ENCODE measurements at regions not wholly inside any gene's neighbourhood (a gene's known extent, or its start where the extent isn't known, plus 50 kb on each side); places are given as distances from the start of the nearest gene placed in this dataset.
"Not testable (repeated sequence)": the region's sequence is repeated elsewhere in the genome, so short reads cannot be mapped to it uniquely, and the experiment has no call there.

DNA sequence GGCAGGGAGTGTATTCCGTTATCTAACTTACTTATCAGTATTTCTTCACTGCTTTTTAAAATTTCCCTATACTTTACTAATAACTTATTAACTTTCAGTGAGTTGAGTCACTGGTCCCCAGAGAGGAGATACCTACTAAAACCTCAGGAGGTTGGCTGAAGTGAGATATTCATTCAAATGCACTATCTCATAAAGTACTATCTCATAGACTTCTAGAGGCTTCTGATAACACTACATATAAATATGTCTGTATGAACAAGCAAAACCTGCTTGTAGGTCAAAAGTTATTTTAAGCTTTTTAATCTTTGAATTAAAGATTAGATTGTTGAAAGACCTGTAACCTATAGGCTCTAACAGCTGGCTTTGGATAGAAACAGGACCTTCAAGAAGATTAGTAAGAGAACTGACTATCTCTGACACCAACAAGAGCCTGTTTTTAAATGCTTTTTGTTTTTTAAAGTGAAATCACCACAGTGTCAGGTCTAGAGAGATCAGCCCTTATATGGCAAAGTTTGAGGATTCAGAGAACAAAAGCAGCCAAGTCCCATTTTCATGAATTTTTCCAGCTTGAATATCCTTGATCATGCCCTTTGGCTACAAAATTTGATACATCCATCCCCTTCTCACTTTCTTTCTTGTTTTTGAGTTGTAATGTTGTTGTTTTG is 242.2 kb downstream of the ARL4A start:
- no peak for DNase-seq
- H3K9me3 ChIP-seq: no peaks in the 10 kb centered on the region
- no peaks in the 10 kb centered on the region for H3K36me3 ChIP-seq
- H3K27me3 ChIP-seq: no peaks in the 10 kb centered on the region
- H3K4me3 ChIP-seq: no peak overlapping the region

DNA sequence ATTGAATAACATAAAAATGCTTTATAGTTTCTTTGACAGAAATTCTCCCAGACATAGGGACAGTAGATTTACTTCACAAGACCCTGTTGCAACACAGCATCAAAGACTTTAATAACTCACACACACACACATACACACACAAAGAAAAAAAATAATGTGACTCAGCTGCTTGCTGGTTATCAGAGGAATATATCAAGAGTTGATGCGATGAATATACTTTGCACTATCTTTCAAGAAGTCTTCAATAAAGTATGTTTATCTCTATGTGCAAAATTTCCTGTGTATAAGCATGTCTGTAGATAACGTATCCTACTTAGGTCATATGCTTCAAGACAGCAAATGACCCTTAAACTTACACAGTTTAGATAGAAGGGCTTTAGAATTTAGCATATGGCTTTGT is 243.1 kb downstream of the ARL4A start:
- no peak overlapping the region for H3K4me3 ChIP-seq
- no peaks in the 10 kb centered on the region for H3K36me3 ChIP-seq
- no peak for DNase-seq
- no peaks in the 10 kb centered on the region for H3K27me3 ChIP-seq
- no peaks in the 10 kb centered on the region for H3K9me3 ChIP-seq

DNA sequence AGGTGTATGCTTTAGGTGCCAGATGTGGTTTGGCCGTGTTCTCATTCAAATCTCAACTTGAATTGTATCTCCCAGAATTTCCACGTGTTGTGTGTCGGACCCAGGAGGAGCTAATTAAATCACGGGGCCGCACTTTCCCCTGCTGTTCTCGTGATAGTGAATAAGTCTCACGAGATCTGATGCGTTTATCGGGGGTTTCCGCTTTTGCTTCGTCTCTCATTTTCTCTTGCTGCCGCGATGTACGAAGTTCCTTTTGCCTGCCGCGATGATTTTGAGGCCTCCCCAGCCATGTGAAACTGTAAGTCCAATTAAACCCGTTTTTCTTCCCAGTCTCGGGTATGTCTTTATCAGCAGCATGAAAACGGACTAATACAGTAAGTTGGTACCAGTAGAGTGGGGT is 244.0 kb downstream of the ARL4A start:
- H3K4me3 ChIP-seq, H3K27me3 ChIP-seq, H3K36me3 ChIP-seq, H3K9me3 ChIP-seq, DNase-seq: not testable (repeated sequence)

DNA sequence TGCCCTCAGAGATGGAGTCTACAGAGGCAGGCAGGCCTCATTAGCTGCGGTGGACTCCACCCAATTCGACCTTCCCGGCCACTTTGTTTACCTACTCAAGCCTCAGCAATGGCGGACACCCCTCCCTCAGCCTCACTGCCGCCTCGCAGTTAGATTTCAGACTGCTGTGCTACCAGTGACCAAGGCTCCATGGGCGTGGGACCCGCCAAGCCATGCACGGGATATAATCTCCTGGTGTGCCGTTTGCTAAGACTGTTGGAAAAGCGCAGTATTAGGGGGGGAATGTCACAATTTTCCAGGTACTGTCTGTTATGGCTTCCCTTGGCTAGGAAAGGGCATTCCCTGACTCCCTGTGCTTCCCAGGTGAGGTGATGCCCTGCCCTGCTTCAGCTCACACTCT is 252.3 kb downstream of the ARL4A start:
- Histone ChIP-seq H3K9me3 (peaks cover 4% of the 10 kb centered on the region; the same call in 1 of the 2 replicates), H3K4me3 (no peak overlapping the region), H3K36me3 (no peaks in the 10 kb centered on the region), H3K27me3 (no peaks in the 10 kb centered on the region)
- no peak for DNase-seq

DNA sequence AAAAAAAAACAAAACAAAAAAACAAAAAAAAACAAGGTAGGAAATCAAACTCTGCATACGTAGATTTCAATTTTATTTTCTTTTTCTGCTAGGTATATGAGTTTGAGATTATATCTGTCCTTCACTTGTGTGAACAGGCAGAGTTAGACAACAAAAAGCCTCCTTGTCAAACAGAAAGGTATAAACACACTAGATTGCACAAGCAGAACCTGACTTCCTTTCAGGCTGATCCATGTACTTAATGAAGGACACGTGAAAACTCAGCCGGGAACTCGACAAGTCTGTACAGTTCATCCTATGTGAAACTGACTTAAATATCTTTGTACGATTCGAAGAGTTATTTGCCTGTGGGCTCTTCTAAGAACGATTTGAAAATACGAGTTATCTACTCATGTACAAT is 254.1 kb downstream of the ARL4A start:
- Histone ChIP-seq H3K36me3 (no peaks in the 10 kb centered on the region), H3K4me3 (no peak overlapping the region), H3K27me3 (no peaks in the 10 kb centered on the region), H3K9me3 (peaks cover 4% of the 10 kb centered on the region; the same call in 1 of the 2 replicates)
- DNase-seq: no peak

DNA sequence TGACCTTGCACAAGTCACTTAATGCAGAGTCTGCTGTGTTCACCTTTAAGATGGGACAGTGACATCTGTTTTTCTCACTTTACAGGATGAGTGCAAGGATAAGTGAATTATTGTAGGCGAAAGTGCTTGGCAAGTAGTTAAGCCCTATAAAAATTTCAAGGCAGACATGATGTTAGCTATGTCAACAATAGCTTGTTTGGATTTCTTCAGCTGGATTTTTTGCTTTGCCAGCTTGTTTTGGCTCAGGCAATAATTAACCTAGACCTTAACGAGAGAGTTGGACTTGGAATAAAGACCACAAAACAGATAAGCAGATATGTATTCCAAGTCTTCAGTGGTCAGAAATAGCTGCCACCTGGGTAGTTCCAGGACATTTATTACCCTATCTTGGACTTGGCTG is 255.2 kb downstream of the ARL4A start:
- peaks cover 4% of the 10 kb centered on the region; the same call in 1 of the 2 replicates for H3K9me3 ChIP-seq
- no peaks in the 10 kb centered on the region for H3K36me3 ChIP-seq
- no peak for DNase-seq
- no peak overlapping the region for H3K4me3 ChIP-seq
- no peaks in the 10 kb centered on the region for H3K27me3 ChIP-seq

DNA sequence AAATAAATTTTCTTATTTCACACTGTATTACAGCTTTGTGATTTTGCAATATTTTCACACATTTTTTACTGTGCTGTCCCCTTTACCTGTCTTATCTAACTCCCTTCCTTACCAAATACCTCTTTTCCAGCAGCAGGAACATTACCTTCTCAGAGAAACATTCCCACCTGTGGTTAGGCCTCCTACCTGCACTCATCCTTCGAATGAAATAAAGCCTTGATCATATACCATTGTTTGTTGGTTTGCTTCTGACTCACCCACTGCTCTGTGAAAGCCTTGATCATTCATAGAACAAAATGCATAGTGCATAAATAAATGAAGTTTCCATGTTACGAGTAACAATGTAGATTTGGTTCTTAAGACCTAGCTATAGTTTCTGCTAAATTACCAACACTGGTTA is 256.3 kb downstream of the ARL4A start:
- no peak for DNase-seq
- Histone ChIP-seq H3K9me3 (no peaks in the 10 kb centered on the region; the same call in 1 of the 2 replicates), H3K4me3 (no peak overlapping the region), H3K27me3 (no peaks in the 10 kb centered on the region), H3K36me3 (no peaks in the 10 kb centered on the region)

DNA sequence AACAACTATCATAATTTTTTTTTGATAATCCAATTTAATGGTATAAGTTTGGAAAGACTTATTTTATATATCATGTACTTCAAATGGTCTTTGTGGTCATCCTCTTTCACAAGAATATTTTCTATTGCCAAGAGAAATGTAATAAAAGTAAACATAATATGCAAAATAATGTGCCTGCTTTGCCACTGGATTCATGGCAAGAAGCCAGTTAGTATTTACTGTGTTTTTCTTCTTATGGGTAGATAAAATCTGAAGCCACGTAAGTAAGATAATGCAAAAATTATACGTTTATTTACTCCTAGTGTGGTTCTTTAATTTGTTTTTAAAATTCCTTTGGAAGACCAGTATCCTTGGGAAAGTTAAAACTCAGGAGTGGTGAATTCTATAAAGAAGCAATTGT is 258.5 kb downstream of the ARL4A start:
- H3K9me3 ChIP-seq: peaks cover 4% of the 10 kb centered on the region
- no peak overlapping the region for H3K4me3 ChIP-seq
- H3K36me3 ChIP-seq: no peaks in the 10 kb centered on the region; the same call in 1 of the 2 replicates
- DNase-seq: no peak
- no peaks in the 10 kb centered on the region for H3K27me3 ChIP-seq

DNA sequence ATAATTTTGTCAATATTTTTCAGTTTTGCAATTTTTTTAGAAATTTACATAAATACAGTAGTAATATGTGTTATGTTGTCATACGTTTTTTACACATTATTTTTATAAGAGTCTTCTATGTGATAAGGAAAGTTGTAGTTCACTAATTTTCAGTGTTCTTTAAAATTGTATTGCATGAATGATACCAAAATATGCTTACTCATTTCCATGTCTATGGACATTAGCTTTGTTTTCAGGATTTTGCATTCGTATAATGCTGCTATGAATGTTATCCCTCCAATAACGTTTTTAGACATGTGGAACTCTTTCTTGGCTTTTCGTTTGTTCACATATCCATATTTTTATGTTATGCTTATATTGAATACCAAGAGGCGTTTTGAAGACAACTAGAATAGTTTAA is 260.0 kb downstream of the ARL4A start:
- Histone ChIP-seq H3K4me3 (no peak overlapping the region), H3K27me3 (no peaks in the 10 kb centered on the region), H3K9me3 (peaks cover 8% of the 10 kb centered on the region), H3K36me3 (no peaks in the 10 kb centered on the region; the same call in 1 of the 2 replicates)
- DNase-seq: no peak

DNA sequence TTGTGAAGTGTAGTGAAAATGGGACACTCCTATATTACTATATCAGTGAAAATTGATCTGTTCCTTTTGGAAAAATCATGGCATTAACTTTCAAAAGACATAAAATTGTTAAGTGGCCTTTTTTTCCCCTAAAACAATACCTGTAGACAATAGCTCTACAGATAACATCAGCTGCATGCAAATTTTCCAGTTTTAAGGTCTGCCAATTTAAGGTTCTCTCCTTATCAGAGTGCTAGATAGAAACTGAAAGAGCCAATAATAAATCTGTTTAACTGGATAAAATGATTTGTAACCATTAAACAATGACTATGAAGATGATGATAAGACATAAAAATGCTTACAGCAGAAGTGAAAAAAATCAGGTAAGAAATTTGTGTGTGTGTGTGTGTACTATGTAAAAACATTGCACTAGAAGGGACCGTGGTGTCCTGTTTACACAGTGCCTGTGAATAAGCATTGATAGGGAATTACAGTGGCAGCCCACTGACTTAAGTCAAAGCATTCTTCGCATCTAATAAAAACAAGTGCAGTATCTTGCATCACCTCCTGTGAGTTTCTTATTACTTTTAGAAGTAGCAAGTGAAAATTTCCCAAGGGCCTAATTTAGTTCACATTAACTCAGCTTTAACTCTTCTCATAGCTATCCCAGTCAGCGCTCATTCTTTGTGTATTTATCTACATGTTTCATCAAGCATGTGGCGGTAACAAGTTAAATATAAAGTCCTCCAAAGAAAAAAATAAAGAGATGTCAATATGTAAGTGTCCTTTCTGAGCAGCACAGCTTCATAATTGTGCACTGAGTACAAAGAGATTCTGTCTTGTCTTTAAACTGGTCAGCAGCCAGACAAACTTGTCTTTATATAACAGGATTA is 261.9 kb downstream of the ARL4A start:
- no peaks in the 10 kb centered on the region; the same call in 1 of the 2 replicates for H3K36me3 ChIP-seq
- no peaks in the 10 kb centered on the region for H3K27me3 ChIP-seq
- peaks cover 8% of the 10 kb centered on the region for H3K9me3 ChIP-seq
- H3K4me3 ChIP-seq: no peak overlapping the region
- no peak for DNase-seq

DNA sequence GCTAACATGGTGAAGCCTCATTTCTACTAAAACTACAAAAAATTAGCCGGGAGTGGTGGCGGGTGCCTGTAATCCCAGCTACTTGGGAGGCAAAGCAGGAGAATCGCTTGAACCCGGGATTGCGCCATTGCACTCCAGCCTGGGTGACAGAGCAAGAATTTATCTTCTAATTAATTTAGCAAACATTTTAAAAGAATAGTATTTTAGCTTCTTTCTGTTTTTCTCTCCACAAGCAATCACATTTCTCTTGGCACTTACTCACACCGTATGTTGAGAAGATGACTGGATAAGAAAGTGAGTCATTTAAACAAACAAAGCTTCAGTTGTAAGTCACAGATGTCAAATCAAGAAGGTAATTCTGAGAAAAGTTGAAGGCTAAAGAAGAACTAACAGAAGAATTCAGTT is 264.0 kb downstream of the ARL4A start:
- H3K4me3 ChIP-seq: no peak overlapping the region
- H3K36me3 ChIP-seq: no peaks in the 10 kb centered on the region; the same call in 1 of the 2 replicates
- H3K27me3 ChIP-seq: no peaks in the 10 kb centered on the region
- DNase-seq: no peak
- peaks cover 8% of the 10 kb centered on the region for H3K9me3 ChIP-seq

DNA sequence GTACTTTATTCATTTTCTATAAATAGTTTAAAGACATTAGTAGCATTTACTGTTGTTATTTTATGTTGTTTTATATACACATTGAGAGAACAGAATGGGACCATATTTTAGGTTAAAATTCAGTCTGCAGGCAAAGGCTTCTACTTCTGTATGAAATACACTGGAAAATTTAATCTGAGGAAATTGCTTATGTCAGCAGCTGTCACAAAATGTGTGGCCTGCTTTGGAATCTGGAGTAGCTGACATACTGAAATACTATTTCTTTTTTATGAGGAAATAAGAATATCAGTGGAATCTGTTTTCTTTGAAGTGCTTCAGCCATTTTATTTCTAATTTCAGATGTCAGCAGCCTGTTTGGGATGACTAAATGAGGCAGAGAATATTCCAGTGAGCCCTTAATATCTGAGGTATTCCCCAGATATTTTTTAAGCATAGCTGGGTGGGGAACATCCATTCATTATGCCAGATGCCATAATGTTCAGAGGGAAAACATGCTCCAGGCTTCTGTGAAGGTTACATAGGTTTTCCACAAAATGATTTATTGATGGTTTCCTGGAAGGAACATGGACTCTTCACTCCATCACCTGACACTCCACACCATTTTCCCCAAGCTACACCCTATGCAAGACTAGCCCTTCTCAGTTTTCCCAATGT is 267.1 kb downstream of the ARL4A start:
- H3K9me3 ChIP-seq: peaks cover 8% of the 10 kb centered on the region
- H3K36me3 ChIP-seq: no peaks in the 10 kb centered on the region; the same call in 1 of the 2 replicates
- H3K4me3 ChIP-seq: no peak overlapping the region
- DNase-seq: no peak
- H3K27me3 ChIP-seq: no peaks in the 10 kb centered on the region

DNA sequence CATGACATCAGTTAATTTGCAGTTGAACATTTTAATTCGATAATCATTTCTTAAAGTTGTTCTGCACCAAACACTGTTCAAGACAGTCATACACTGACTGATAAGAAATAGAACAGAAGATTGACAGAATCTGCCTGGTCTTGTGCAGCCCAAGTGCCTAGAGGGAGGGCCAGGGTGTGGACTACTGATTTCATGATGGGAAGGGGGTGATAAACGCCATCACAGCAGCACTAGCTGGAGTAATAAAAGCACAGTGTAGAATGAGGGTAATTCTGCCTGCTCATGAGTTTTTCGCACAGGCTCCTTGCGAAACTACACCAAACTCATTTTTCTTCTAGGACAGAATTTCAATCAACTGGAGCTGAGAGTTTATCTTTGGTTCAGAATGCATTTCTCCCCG is 270.1 kb downstream of the ARL4A start:
- Histone ChIP-seq H3K9me3 (no peaks in the 10 kb centered on the region), H3K36me3 (no peaks in the 10 kb centered on the region), H3K4me3 (no peak overlapping the region), H3K27me3 (no peaks in the 10 kb centered on the region)
- DNase-seq: no peak

DNA sequence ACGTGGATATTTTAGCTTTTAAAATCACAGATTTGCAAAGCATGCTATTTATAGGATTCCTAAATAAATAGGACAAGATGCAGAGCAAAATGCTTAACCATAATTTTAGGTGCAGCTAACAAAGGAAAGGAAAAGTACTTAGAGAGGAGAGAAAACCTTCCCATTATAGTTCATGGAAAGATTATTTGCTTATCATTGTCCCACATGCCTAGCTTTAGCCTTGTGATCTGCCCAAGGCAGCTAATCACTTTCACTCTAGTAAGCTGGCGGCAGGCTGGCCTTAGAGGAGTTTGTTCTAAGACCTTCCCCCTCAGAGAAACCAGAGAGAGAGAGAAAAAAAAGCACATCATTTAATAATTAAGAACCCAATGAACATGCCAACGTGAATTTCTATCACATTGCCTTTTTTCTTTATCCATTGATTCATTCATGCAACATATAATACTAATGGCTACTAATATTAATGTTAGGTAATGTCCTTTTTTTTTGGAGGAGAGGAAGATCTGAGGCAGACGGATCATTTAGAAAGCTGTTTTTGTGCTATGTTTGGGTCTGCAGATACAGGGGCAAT is 274.6 kb downstream of the ARL4A start:
- Histone ChIP-seq H3K9me3 (no peaks in the 10 kb centered on the region), H3K27me3 (no peaks in the 10 kb centered on the region), H3K36me3 (no peaks in the 10 kb centered on the region), H3K4me3 (no peak overlapping the region)
- DNase-seq: no peak

DNA sequence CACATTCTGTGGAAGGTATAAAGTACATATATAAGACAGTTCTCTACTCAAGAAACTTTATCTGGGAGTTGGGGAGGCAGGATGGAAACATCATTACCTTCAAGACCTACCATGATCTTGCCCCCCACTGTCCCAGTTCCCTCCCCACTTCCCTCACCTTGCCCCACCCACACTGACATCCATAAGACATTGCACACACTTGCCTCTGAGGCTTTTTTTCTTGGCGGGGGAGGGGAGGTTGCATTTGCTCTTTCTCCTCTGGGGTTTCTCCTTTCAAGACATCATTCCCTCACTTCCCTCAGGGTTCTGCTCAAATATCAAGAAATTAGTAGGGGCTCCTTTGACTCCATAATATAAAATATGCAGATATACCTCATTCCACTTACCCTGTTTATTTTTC is 276.0 kb downstream of the ARL4A start:
- Histone ChIP-seq H3K4me3 (no peak overlapping the region), H3K27me3 (no peaks in the 10 kb centered on the region), H3K36me3 (no peaks in the 10 kb centered on the region), H3K9me3 (no peaks in the 10 kb centered on the region)
- no peak for DNase-seq

DNA sequence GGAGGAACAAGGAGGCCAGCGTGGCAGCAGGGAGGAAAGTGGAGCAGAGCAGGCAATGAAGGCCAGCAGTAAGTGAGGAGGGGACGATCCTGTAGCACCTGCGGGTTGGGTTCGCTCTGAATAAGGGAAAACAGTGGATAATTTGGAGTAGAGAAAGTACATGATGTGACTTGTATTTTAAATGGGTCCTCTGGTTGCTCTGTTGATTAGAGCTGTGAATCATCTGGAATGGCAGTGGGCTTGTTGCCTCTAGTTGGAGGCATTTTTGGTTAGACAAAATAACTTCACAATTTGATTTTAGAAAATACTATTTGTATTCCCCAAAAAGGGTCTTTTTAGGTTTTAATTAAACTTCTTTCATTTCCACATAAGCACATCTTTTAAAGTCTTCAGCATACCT is 277.4 kb downstream of the ARL4A start:
- Histone ChIP-seq H3K36me3 (no peaks in the 10 kb centered on the region), H3K4me3 (no peak overlapping the region), H3K9me3 (no peaks in the 10 kb centered on the region), H3K27me3 (no peaks in the 10 kb centered on the region)
- no peak for DNase-seq

DNA sequence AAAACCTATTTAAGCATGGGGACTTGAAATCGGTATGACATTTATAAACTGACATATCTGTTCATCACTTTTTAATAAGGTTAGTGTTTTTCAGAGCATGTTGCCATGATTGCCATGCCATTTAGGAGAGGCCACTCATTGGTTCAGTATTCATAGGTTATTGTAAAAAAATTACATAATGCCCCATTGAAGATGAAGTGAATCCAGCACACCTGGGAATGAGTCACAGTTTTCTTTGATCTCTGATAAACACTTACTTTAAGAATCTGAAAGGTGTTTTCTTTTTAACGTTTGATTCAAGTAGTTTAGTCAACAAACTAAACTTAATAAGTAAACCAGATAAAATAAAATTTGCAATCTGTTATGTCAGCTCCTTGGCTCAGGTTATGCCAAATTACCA is 278.3 kb downstream of the ARL4A start:
- Histone ChIP-seq H3K27me3 (no peaks in the 10 kb centered on the region), H3K36me3 (no peaks in the 10 kb centered on the region), H3K4me3 (no peak overlapping the region), H3K9me3 (no peaks in the 10 kb centered on the region)
- no peak for DNase-seq

Data from MG63 (cell line).